ENCODE measurements at regions not wholly inside any gene's neighbourhood (a gene's known extent, or its start where the extent isn't known, plus 50 kb on each side); places are given as distances from the start of the nearest gene placed in this dataset.

DNA sequence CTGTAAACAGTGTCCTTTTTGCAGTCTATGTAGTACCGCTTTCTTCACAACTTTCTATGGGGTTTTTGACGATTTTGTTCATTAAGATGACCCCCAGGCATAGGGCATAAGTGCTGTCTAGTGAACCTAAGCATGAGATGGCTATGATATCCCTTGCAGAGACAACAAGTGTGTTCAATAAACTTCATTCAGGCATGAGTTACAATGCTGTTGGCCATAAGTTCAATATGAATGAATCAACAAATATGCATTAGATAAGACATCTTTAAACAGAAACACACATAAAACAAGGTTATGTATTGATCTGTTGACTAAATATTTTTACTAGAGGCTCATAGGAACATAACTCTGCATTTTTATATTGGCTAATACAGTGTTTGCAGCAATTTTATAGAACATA is 1322.0 kb downstream of the ARAP2 start:
- Histone ChIP-seq H3K4me1 (ENCODE audit: control insufficient read depth in 1 of 2, insufficient read depth in 2 of 2, low read length in 2 of 2) (no peaks in the 10 kb centered on the region), H3K9me3 (ENCODE audit: control insufficient read depth in 1 of 2, insufficient read depth in 1 of 2, low read depth in 1 of 2, low read length in 2 of 2) (no peaks in the 10 kb centered on the region), H3K79me2 (ENCODE audit: insufficient read depth, low read length) (no peaks in the 10 kb centered on the region), H3K4me2 (ENCODE audit: low read length) (no peak overlapping the region), H3K4me3 (replicated peaks in 1 of 2; ENCODE audit: low read depth in 1 of 2, low read length in 2 of 2) (no peak overlapping the region), H3K27ac (ENCODE audit: low read depth, low read length) (no peak overlapping the region), H4K20me1 (ENCODE audit: insufficient read depth) (no peaks in the 10 kb centered on the region), H3K36me3 (ENCODE audit: control insufficient read depth in 1 of 2, insufficient read depth in 2 of 2, low read length in 2 of 2) (no peaks in the 10 kb centered on the region), H2AFZ (ENCODE audit: low read depth, low read length, poor library complexity, severe bottlenecking) (no peak overlapping the region), H3K9me2 (ENCODE audit: insufficient read depth) (no peaks in the 10 kb centered on the region), H3K9ac (ENCODE audit: low read length) (no peak overlapping the region), H3K27me3 (ENCODE audit: insufficient read depth, low read length) (no peaks in the 10 kb centered on the region)
- ChIA-PET RAD21 (ENCODE audit: low non-redundant PET in 1 of 2, low total read pairs in 2 of 2, uncharacterized antibody in 2 of 2, unreplicated experiment in 2 of 2) (no interaction called here), POLR2A (no interaction called here), CTCF (no interaction called here)
- intact Hi-C loops (cut with micrococcal nuclease): no loop called here
- DNase-seq (ENCODE audit: low read depth, low spot score) (no peak), ATAC-seq (no peak)
- TF ChIP-seq CBX3 (IDR thresholded peaks at IDR 0.05; ENCODE audit: low read depth) (no peak), POLR2A (IDR thresholded peaks at IDR 0.05; ENCODE audit: borderline replicate concordance, extremely low read depth, insufficient read depth, insufficient read length) (no peak), YY1 (IDR thresholded peaks at IDR 0.05; ENCODE audit: extremely low read depth, insufficient replicate concordance, low read depth, low read length) (no peak), RAD21 (IDR thresholded peaks at IDR 0.05; ENCODE audit: low read depth) (no peak), EZH2phosphoT487 (IDR thresholded peaks at IDR 0.05; ENCODE audit: borderline replicate concordance) (no peak), EGR1 (IDR thresholded peaks at IDR 0.05; ENCODE audit: low read depth) (no peak), CEBPB (IDR thresholded peaks at IDR 0.05; ENCODE audit: low read depth) (no peak), ELF1 (IDR thresholded peaks at IDR 0.05; ENCODE audit: borderline replicate concordance, low read depth) (no peak), SIN3A (IDR thresholded peaks at IDR 0.05; ENCODE audit: low read depth) (no peak), TCF7L2 (IDR thresholded peaks at IDR 0.05; ENCODE audit: borderline replicate concordance, extremely low read depth, insufficient read depth, insufficient read length) (no peak), SP1 (IDR thresholded peaks at IDR 0.05; ENCODE audit: low read depth) (no peak)
- TF ChIP-seq, protein P1, sequence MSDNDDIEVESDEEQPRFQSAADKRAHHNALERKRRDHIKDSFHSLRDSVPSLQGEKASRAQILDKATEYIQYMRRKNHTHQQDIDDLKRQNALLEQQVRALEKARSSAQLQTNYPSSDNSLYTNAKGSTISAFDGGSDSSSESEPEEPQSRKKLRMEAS (IDR thresholded peaks at IDR 0.05): no peak
- TF ChIP-seq, protein P2, sequence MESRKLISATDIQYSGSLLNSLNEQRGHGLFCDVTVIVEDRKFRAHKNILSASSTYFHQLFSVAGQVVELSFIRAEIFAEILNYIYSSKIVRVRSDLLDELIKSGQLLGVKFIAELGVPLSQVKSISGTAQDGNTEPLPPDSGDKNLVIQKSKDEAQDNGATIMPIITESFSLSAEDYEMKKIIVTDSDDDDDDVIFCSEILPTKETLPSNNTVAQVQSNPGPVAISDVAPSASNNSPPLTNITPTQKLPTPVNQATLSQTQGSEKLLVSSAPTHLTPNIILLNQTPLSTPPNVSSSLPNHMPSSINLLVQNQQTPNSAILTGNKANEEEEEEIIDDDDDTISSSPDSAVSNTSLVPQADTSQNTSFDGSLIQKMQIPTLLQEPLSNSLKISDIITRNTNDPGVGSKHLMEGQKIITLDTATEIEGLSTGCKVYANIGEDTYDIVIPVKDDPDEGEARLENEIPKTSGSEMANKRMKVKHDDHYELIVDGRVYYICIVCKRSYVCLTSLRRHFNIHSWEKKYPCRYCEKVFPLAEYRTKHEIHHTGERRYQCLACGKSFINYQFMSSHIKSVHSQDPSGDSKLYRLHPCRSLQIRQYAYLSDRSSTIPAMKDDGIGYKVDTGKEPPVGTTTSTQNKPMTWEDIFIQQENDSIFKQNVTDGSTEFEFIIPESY (IDR thresholded peaks at IDR 0.05; ENCODE audit: extremely low read depth, insufficient replicate concordance, low read length): no peak
- no TSS peak for BruUV-seq (replicated peaks)

Measured in HCT116 (cell line).